ENCODE measurements at regions not wholly inside any gene's neighbourhood (a gene's known extent, or its start where the extent isn't known, plus 50 kb on each side); places are given as distances from the start of the nearest gene placed in this dataset.

- DNase-seq, result no peak
- Mint-ChIP-seq H3K9me3 (no peaks in the 10 kb centered on the region), H3K36me3 (ENCODE audit: low read depth) (no peaks in the 10 kb centered on the region), H3K27ac (no peak overlapping the region), H3K27me3 (peaks cover 1% of the 10 kb centered on the region), H3K4me1 (no peaks in the 10 kb centered on the region), H3K4me3 (no peak overlapping the region)
- ChIA-PET CTCF (no interaction called here), POLR2A (no interaction called here)
Observed at GRCh38 chr2:226121046-226121738, 678.4 kb downstream of the IRS1 start.

DNA sequence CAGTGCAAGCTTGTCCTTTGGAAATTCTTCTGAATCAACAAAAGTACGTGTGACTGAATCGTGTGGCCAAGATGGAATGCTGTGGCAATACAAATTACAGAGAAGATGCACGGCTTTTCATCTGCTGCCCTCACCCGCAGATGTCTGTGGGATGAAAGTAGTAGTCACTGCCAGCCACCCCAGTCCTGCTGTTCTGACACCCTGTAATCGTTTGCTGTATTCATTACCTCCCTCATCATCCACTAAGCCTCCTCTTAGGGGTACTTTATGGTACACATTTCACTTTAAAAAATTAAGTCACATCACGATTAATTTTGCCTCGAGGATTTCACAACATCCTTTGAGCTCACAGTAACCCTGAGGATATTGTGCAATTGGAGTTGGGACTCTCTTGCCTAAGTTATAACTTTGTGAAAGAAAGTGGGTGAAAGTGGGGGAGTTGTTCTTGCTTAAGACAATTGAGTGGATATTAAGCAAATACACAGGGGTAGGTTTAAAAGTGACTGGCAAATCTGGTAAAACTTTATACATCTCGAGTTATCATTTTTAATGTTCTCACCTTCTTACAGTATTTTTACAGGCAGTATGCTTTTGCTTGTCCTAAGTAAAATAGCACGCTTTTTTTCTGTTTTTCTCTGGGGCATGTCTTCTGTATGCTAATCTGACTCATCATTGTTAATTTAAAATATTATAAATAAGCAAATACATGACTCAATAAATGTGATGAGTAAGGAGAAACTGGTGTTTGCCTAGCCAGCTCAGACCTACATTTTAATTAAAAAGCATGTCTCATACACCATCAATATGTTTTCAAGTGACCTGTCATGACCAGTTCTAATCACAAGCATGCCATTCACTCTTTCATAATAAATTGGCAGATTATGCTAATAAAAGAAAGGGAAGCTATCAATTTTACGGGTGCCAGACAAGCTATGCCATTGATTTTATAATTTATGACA is 680.9 kb downstream of the IRS1 start:
- peaks cover 1% of the 10 kb centered on the region for H3K27me3 Mint-ChIP-seq
- H3K36me3 Mint-ChIP-seq (ENCODE audit: low read depth), result no peaks in the 10 kb centered on the region
- no peaks in the 10 kb centered on the region for H3K9me3 Mint-ChIP-seq
- no peak overlapping the region for H3K27ac Mint-ChIP-seq
- no peak overlapping the region for H3K4me3 Mint-ChIP-seq
- no peak for DNase-seq
- ChIA-PET POLR2A (no interaction called here), CTCF (no interaction called here)
- no peaks in the 10 kb centered on the region for H3K4me1 Mint-ChIP-seq

- ChIA-PET POLR2A (no interaction called here), CTCF (no interaction called here)
- peaks cover 1% of the 10 kb centered on the region for H3K27me3 Mint-ChIP-seq
- H3K9me3 Mint-ChIP-seq, result no peaks in the 10 kb centered on the region
- H3K36me3 Mint-ChIP-seq (ENCODE audit: low read depth), result no peaks in the 10 kb centered on the region
- no peak overlapping the region for H3K4me3 Mint-ChIP-seq
- no peak for DNase-seq
- no peak overlapping the region for H3K27ac Mint-ChIP-seq
- H3K4me1 Mint-ChIP-seq, result no peaks in the 10 kb centered on the region
Observed at GRCh38 chr2:226117510-226118065, 682.0 kb downstream of the IRS1 start.

DNA sequence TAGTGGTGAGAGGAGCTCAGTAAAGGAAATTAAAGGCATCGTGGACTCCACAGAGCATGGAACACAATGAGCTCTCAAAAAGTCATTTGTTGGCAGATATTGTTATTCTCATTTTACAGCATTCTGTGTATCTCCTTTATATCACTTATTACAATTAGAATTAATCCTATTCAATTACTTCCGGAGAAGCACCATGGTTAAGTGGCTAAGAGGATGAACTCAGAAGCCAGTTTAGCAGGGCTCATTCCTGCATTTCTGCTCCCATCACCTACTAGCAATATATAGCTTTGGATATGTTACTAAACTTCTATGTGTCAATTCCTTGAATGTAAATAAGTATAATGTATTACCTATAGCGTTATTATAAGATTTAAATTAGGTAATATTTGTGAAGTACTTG is 683.3 kb downstream of the IRS1 start:
- H3K9me3 Mint-ChIP-seq, result no peaks in the 10 kb centered on the region
- H3K27ac Mint-ChIP-seq, result no peak overlapping the region
- no peaks in the 10 kb centered on the region for H3K36me3 Mint-ChIP-seq (ENCODE audit: low read depth)
- ChIA-PET CTCF (no interaction called here), POLR2A (no interaction called here)
- H3K27me3 Mint-ChIP-seq, result no peaks in the 10 kb centered on the region
- no peaks in the 10 kb centered on the region for H3K4me1 Mint-ChIP-seq
- H3K4me3 Mint-ChIP-seq, result no peak overlapping the region
- no peak for DNase-seq

DNA sequence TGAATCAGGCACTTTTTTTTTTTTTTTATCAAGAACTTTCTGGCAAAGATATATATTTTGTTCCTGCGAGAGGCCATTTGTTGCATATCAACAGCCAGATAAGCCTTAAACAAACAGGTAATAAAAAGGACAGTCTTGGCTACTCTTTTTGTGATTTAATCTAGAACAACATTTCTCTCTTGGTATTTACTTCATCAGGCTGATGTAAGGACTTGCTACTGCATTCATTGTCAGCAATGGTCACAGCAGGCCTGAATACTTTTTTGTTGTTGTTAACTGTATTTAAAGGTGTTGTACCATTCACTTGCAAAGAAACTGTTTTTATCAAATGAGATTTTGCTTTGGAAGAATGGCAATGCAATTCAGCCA is 683.8 kb downstream of the IRS1 start:
- DNase-seq, result no peak
- ChIA-PET POLR2A (no interaction called here), CTCF (no interaction called here)
- Mint-ChIP-seq H3K27me3 (no peaks in the 10 kb centered on the region), H3K9me3 (no peaks in the 10 kb centered on the region), H3K4me3 (no peak overlapping the region), H3K27ac (no peak overlapping the region), H3K36me3 (ENCODE audit: low read depth) (no peaks in the 10 kb centered on the region), H3K4me1 (no peaks in the 10 kb centered on the region)

DNA sequence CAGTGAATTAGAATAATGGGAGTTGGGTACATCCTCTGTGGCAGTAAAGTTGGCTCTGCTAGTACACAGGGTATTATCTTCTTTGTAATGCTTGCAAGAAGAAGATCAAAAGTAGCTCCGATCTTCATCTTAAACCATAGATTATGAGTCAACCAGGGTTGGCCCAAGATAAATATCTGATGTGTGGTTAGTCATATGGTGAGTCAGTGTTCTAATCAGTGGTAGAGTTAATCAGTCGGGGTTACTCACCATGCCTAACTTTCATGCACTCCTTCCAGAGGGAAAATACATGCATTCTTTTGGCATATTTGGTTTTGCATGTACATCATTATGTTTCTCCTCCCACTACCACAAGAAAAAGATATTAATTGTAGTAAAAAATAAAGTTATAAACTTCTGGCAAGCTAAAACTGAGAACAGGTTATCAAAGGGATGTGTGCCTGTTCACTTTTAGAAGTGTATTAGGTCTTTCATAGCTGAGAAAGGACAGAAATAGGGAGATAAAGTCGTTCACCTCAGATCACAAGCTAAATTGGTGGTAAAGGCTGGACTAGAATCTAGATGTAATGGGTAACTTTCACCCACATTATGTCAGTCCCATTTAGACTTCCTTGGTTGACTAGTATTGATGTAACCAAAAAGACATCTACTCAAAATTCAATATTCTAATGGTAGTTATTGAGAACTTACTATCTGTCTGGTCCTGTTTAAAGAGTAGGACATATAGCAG is 684.4 kb downstream of the IRS1 start:
- Mint-ChIP-seq H3K27ac (no peak overlapping the region), H3K9me3 (no peaks in the 10 kb centered on the region), H3K4me1 (no peaks in the 10 kb centered on the region), H3K36me3 (ENCODE audit: low read depth) (no peaks in the 10 kb centered on the region), H3K4me3 (no peak overlapping the region), H3K27me3 (no peaks in the 10 kb centered on the region)
- DNase-seq, result no peak
- ChIA-PET CTCF (interaction anchor here (0.6 to 1.9 kb wide), 2 partner anchors 75 to 747 kb away, joined by 3 to 4 read pairs; no protein-coding TSS in a partner anchor), POLR2A (no interaction called here)

DNA sequence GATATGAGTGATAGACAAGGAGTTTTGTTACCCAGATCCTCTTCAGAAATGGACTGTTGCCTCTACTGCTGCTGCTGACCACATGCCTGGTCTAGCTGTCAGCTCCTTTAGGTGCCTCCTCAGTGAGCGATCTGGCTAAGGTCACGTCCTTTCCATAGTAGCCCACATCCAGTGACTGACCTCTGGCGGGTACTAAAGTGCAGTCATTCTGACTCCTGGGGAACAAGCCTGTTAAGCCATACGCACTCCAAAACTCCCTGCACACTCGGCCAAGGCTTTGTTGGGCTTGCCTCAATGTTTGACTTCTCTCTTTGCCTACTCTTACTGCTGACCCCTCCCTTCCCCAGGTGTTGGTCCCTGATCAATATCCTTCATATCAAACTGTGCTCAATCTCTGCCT is 685.2 kb downstream of the IRS1 start:
- CTCF ChIA-PET, result interaction anchor here (1.9 kb wide), 1 partner anchor 74 kb away, joined by 4 read pairs; no protein-coding TSS in a partner anchor

DNA sequence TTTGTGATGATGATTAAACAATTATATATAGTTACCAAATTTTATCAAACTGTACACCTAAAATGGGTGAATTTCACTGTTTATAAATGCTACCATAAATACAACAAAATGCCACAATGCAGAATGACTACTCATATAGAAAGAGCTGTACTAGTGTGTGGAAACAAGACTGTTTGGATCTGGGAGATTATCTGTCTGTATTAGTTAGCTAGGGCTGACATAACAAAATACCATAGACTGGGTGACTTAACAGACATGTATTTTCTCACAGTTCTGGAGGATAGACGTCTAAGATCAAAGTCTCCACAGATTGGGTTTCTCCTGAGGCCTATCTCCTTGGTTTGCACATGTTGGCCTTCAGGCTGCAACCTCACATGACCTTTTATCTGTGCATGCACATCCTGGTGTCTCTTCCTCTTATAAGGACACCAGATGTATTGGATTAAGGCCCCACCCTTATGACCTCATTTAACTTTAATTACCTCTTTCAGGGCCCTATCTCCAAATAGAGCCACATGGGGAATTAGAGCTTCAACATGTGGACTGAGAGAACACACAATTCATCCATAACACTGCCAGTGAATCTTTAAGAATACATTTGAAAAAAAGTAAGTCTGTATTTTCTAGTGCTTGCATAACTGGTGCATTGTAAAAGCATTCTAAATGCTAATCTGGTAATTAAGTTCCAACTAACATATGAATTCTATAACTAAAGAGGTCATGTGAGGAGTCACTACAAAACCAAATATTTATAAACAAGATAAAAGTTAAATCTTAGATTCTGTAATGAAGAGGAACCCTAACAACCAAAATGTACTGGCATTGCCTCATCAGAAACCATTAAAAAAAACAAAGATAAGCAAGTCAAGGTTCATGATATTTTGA is 699.6 kb downstream of the NYAP2 start:
- Mint-ChIP-seq H3K36me3 (ENCODE audit: low read depth) (no peaks in the 10 kb centered on the region), H3K4me1 (no peaks in the 10 kb centered on the region), H3K9me3 (no peaks in the 10 kb centered on the region), H3K4me3 (no peak overlapping the region), H3K27me3 (no peaks in the 10 kb centered on the region), H3K27ac (no peak overlapping the region)
- ChIA-PET CTCF (no interaction called here), POLR2A (no interaction called here)
- no peak for DNase-seq

More for the DNA sequence above, 685.2 kb downstream of the IRS1 start:
- no peak overlapping the region for H3K4me3 Mint-ChIP-seq
- no peaks in the 10 kb centered on the region for H3K27me3 Mint-ChIP-seq
- POLR2A ChIA-PET, result no interaction called here
- H3K4me1 Mint-ChIP-seq, result no peaks in the 10 kb centered on the region
- H3K36me3 Mint-ChIP-seq (ENCODE audit: low read depth), result no peaks in the 10 kb centered on the region
- peaks cover 5% of the 10 kb centered on the region for H3K9me3 Mint-ChIP-seq
- DNase-seq, result no peak
- no peak overlapping the region for H3K27ac Mint-ChIP-seq

- no peaks in the 10 kb centered on the region for H3K36me3 Mint-ChIP-seq (ENCODE audit: low read depth)
- DNase-seq, result no peak
- CTCF ChIA-PET, result no interaction called here
- H3K4me1 Mint-ChIP-seq, result no peaks in the 10 kb centered on the region
- no peaks in the 10 kb centered on the region for H3K27me3 Mint-ChIP-seq
- POLR2A ChIA-PET, result no interaction called here
- H3K9me3 Mint-ChIP-seq, result no peaks in the 10 kb centered on the region
- H3K27ac Mint-ChIP-seq, result no peak overlapping the region
- H3K4me3 Mint-ChIP-seq, result no peak overlapping the region
Observed at GRCh38 chr2:226095058-226095457, 695.5 kb downstream of the NYAP2 start.

DNA sequence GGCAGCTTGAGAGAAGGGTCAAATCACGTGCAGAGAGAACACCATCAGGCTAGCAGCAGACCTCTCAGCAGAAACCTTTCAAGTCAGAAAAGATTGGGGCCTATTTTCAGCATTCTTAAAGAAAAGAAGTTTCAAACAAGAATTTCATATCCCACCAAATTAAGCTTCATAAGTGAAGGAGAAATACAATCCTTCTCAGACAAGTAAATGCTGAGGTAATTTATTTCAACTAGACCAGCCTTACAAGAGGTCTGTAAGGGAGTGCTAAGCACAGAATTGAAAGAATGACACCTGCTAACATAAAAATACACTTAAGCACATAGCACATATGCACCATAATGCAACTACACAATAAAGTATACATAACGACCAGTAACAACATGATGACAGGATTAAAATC is 693.9 kb downstream of the NYAP2 start:
- ChIA-PET CTCF (interaction anchor here (0.6 kb wide), 1 partner anchor 13 kb away, joined by 3 read pairs; no protein-coding TSS in a partner anchor), POLR2A (no interaction called here)
- Mint-ChIP-seq H3K4me1 (no peaks in the 10 kb centered on the region), H3K36me3 (ENCODE audit: low read depth) (no peaks in the 10 kb centered on the region), H3K27ac (no peak overlapping the region), H3K27me3 (no peaks in the 10 kb centered on the region), H3K4me3 (no peak overlapping the region), H3K9me3 (no peaks in the 10 kb centered on the region)
- DNase-seq, result no peak

GRCh38 chr2:226088366-226088674 is 688.8 kb downstream of the NYAP2 start:
- no peaks in the 10 kb centered on the region for H3K27me3 Mint-ChIP-seq
- H3K9me3 Mint-ChIP-seq, result no peaks in the 10 kb centered on the region
- no peak overlapping the region for H3K4me3 Mint-ChIP-seq
- DNase-seq, result no peak
- ChIA-PET CTCF (no interaction called here), POLR2A (no interaction called here)
- no peak overlapping the region for H3K27ac Mint-ChIP-seq
- H3K36me3 Mint-ChIP-seq (ENCODE audit: low read depth), result no peaks in the 10 kb centered on the region
- H3K4me1 Mint-ChIP-seq, result no peaks in the 10 kb centered on the region

GRCh38 chr2:226087505-226088365 is 688.2 kb downstream of the NYAP2 start:
- H3K36me3 Mint-ChIP-seq (ENCODE audit: low read depth), result no peaks in the 10 kb centered on the region
- H3K4me3 Mint-ChIP-seq, result no peak overlapping the region
- no peak overlapping the region for H3K27ac Mint-ChIP-seq
- no peaks in the 10 kb centered on the region for H3K27me3 Mint-ChIP-seq
- CTCF ChIA-PET, result no interaction called here
- no peak for DNase-seq
- no peaks in the 10 kb centered on the region for H3K9me3 Mint-ChIP-seq
- H3K4me1 Mint-ChIP-seq, result no peaks in the 10 kb centered on the region
- POLR2A ChIA-PET, result no interaction called here

Data from activated CD4-positive, alpha-beta T cell treated with anti-CD3 and anti-CD28 coated beads, Interleukin-2, amount 10 ng/mL, durations not matched to agents 7 days and 5 days (primary cell).